Keratinocyte (primary cell): ENCODE measurements at regions not wholly inside any gene's neighbourhood (a gene's known extent, or its start where the extent isn't known, plus 50 kb on each side); places are given as distances from the start of the nearest gene placed in this dataset.

ENCODE experiments used
- DNase-seq: peaks from one replicate; pipeline ENCODE4 v3.0.0-alpha.2; 2011; ENCODE audit warnings: low read depth, missing footprints, low spot score
- FAIRE-seq: peaks from 2 replicates; lab custom pipeline; 2011; peaks lifted over from hg19 to GRCh38; lab: Jason Lieb, UNC
- H2AFZ ChIP-seq: 2 replicates; pipeline ENCODE4 v1.6.0; 2012; ENCODE audit warnings: low read length, control low read depth, inconsistent platforms; ENCODE audit not compliant: control insufficient read depth
- H3K27ac ChIP-seq: 2 replicates; pipeline ENCODE4 v1.5.1; 2011; ENCODE audit warnings: low read length; ENCODE audit not compliant: control insufficient read depth, insufficient read depth
- H3K27me3 ChIP-seq: 3 replicates; pipeline ENCODE4 v1.6.0; 2011; ENCODE audit warnings: low read length; ENCODE audit not compliant: control insufficient read depth, insufficient read depth; ENCODE audit errors: extremely low read depth
- H3K36me3 ChIP-seq, 2 experiments: 2 replicates in 1 of 2; 3 replicates in 1 of 2; pipeline ENCODE4 v1.5.1; 2011; ENCODE audit warnings: low read length in 2 of 2, mild to moderate bottlenecking in 1 of 2; ENCODE audit not compliant: control insufficient read depth in 2 of 2, insufficient read depth in 2 of 2; ENCODE audit errors: extremely low read depth in 1 of 2
- H3K4me1 ChIP-seq: 3 replicates; pipeline ENCODE4 v1.5.1; 2011; ENCODE audit warnings: low read length; ENCODE audit not compliant: control insufficient read depth, insufficient read depth; ENCODE audit errors: extremely low read depth
- H3K4me2 ChIP-seq: 3 replicates; pipeline ENCODE4 v1.6.0; 2011; ENCODE audit warnings: low read depth, low read length; ENCODE audit not compliant: control insufficient read depth, insufficient read depth; ENCODE audit errors: extremely low read depth
- H3K4me3 ChIP-seq, 3 experiments: fragments of 200-600 bp in 1 of 3; sonication (generic) in 1 of 3; 2 replicates in 2 of 3; 3 replicates in 1 of 3; pipeline ENCODE4 v1.5.1; 2011 to 2016; ENCODE audit warnings: low read length in 3 of 3, mild to moderate bottlenecking in 3 of 3, control low read depth in 2 of 3, inconsistent platforms in 1 of 3, low read depth in 1 of 3, mixed read lengths in 1 of 3, mixed run types in 1 of 3, moderate library complexity in 1 of 3; ENCODE audit not compliant: control insufficient read depth in 2 of 3, insufficient read depth in 2 of 3; ENCODE audit errors: extremely low read depth in 1 of 3
- H3K79me2 ChIP-seq: 2 replicates; pipeline ENCODE4 v1.6.0; 2012; ENCODE audit warnings: low read length; ENCODE audit not compliant: control insufficient read depth, insufficient read depth
- H3K9ac ChIP-seq: 3 replicates; pipeline ENCODE4 v1.6.0; 2011; ENCODE audit warnings: low read length; ENCODE audit not compliant: control insufficient read depth, insufficient read depth; ENCODE audit errors: extremely low read depth
- H3K9me1 ChIP-seq: 3 replicates; pipeline ENCODE4 v1.6.0; 2011; ENCODE audit warnings: low read length; ENCODE audit not compliant: control insufficient read depth, insufficient read depth; ENCODE audit errors: extremely low read depth
- H3K9me3 ChIP-seq: 2 replicates; pipeline ENCODE4 v1.5.1; 2012; ENCODE audit warnings: low read depth, low read length; ENCODE audit not compliant: control insufficient read depth
- H4K20me1 ChIP-seq: 3 replicates; pipeline ENCODE4 v1.6.0; 2011; ENCODE audit warnings: low read length; ENCODE audit not compliant: control insufficient read depth, insufficient read depth; ENCODE audit errors: extremely low read depth
- EZH2 ChIP-seq: IDR thresholded peaks from one replicate; pipeline ENCODE4 v1.6.1; 2012; ENCODE audit warnings: inconsistent platforms, mild to moderate bottlenecking, low read length, moderate library complexity
- dilution Hi-C: fragments of 300-500 bp; cut with MboI; formaldehyde crosslinking; loops from one replicate; pipeline ENCODE4 v1.7.0; 2020; ENCODE audit warnings: low sequenced_read_pairs; ENCODE audit not compliant: extremely low pct_ligation_motif_present
- TF ChIP-seq, protein P1 (sequence below), 3 experiments: IDR thresholded peaks in 1 of 3; conservative IDR thresholded peaks in 1 of 3; optimal IDR thresholded peaks in 1 of 3; 2 replicates in 2 of 3; 3 replicates in 1 of 3; pipeline versions ENCODE3 to v1.5.1; 2011; ENCODE audit warnings: low read length in 3 of 3, mild to moderate bottlenecking in 3 of 3, moderate library complexity in 2 of 3, control low read depth in 1 of 3, inconsistent platforms in 1 of 3; ENCODE audit not compliant: insufficient read depth in 2 of 3; ENCODE audit errors: extremely low read depth in 1 of 3

DNA sequence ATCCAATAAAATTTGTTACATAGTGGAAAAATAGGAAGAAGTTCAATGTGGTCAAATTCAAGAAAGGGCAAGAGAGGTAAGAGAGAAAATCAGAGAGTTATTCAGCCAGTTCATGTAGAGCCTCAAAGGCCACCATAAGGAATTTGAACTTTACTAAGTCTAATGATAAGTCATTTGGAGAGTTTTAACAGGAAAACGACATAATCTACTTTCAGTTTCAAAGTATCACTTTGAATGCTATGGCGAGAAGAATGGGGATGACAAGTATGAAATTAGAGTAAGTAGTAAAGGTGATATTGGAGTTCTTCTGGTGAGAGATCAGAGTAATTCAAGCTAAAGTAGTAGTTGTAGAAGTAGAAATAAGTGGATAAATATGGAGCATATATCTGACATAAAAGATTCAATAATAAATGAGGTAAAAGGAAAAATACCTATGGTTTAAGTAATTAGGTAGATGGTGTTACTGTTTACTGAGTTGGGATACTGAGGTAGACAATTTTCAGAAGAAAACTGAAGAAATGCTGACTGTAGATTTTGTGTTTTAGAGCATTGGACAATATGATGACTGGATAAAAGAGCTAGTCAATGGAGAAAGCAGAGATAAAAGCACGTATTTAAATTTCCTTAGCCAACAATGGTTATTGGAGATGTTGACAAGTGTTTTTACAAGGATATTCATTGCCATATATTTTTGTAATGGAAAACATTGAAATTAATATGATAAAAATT lies 331.7 kb upstream of the ADGRL3 start:
- H2AFZ ChIP-seq = no peak overlapping the region
- H3K4me3 ChIP-seq = no peak overlapping the region
- H3K27ac ChIP-seq = no peak overlapping the region
- H3K36me3 ChIP-seq = no peaks in the 10 kb centered on the region
- no peaks in the 10 kb centered on the region for H3K9me1 ChIP-seq
- dilution Hi-C loops = no loop called here
- no peaks in the 10 kb centered on the region for H3K27me3 ChIP-seq
- no peaks in the 10 kb centered on the region for H3K9me3 ChIP-seq
- H3K4me1 ChIP-seq = no peaks in the 10 kb centered on the region
- H4K20me1 ChIP-seq = no peaks in the 10 kb centered on the region
- H3K9ac ChIP-seq = no peak overlapping the region
- no peak for TF ChIP-seq EZH2
- TF ChIP-seq, protein P1, sequence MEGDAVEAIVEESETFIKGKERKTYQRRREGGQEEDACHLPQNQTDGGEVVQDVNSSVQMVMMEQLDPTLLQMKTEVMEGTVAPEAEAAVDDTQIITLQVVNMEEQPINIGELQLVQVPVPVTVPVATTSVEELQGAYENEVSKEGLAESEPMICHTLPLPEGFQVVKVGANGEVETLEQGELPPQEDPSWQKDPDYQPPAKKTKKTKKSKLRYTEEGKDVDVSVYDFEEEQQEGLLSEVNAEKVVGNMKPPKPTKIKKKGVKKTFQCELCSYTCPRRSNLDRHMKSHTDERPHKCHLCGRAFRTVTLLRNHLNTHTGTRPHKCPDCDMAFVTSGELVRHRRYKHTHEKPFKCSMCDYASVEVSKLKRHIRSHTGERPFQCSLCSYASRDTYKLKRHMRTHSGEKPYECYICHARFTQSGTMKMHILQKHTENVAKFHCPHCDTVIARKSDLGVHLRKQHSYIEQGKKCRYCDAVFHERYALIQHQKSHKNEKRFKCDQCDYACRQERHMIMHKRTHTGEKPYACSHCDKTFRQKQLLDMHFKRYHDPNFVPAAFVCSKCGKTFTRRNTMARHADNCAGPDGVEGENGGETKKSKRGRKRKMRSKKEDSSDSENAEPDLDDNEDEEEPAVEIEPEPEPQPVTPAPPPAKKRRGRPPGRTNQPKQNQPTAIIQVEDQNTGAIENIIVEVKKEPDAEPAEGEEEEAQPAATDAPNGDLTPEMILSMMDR (optimal IDR thresholded peaks at IDR 0.05 in 1 of 3, IDR thresholded peaks at IDR 0.05 in 1 of 3, conservative IDR thresholded peaks at IDR 0.05 in 1 of 3; ENCODE audit: extremely low read depth in 1 of 3, insufficient read depth in 2 of 3, low read length in 3 of 3) = no peak
- FAIRE-seq = no peak
- no peaks in the 10 kb centered on the region for H3K79me2 ChIP-seq
- H3K4me2 ChIP-seq = no peak overlapping the region
- DNase-seq = no peak

DNA sequence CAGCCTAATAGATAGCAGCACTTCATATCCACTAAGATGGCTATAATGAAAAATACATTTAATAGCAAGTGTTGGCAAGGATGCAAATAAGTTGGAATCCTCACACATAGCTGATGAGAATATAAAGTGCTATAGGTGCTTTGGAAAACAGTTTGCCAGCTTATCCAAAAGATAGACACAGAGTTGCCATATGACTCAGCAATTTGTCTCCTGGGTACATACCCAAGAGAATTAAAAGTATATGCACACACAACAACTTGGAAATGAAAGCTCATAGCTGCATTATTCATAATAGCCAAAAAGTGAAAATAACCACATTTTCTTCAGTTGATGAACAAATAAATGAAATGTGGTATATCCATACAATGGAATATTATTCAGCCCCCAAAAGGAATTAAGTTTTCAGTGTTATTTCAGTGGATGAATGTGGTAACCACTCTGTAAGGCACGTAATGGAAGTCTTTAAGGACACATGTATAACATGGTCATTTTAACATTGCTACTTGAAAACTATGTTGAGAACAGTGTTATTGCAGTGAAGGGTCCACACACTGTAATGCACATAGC lies 320.9 kb upstream of the ADGRL3 start:
- no peak for TF ChIP-seq EZH2
- TF ChIP-seq, protein P1 (optimal IDR thresholded peaks at IDR 0.05 in 1 of 3, IDR thresholded peaks at IDR 0.05 in 1 of 3, conservative IDR thresholded peaks at IDR 0.05 in 1 of 3; ENCODE audit: extremely low read depth in 1 of 3, insufficient read depth in 2 of 3, low read length in 3 of 3) = no peak
- H2AFZ ChIP-seq = no peak overlapping the region
- H3K4me3 ChIP-seq = no peak overlapping the region
- H3K79me2 ChIP-seq = no peaks in the 10 kb centered on the region
- dilution Hi-C loops = no loop called here
- DNase-seq = no peak
- H3K4me2 ChIP-seq = no peak overlapping the region
- H3K9ac ChIP-seq = no peak overlapping the region
- H3K9me1 ChIP-seq = no peaks in the 10 kb centered on the region
- no peaks in the 10 kb centered on the region for H3K36me3 ChIP-seq
- no peak overlapping the region for H3K27ac ChIP-seq
- no peak for FAIRE-seq
- no peaks in the 10 kb centered on the region for H3K9me3 ChIP-seq
- no peaks in the 10 kb centered on the region for H3K27me3 ChIP-seq
- H3K4me1 ChIP-seq = no peaks in the 10 kb centered on the region
- no peaks in the 10 kb centered on the region for H4K20me1 ChIP-seq
